DOHH2 (cell line): ENCODE measurements at regions not wholly inside any gene's neighbourhood (a gene's known extent, or its start where the extent isn't known, plus 50 kb on each side); places are given as distances from the start of the nearest gene placed in this dataset.

Experiments
- H3F3A ChIP-seq: fragments of 200-600 bp; sonication (generic), shearing (Covaris generic); 2 replicates; pipeline ENCODE4 v1.6.0; 2016; ENCODE audit warnings: antibody characterized with exemption, mild to moderate bottlenecking; ENCODE audit not compliant: control insufficient read depth, insufficient read depth
- H3K27ac ChIP-seq: fragments of 200-600 bp; sonication (generic); 2 replicates; pipeline ENCODE4 v1.5.1; 2014; ENCODE audit warnings: low read depth, mild to moderate bottlenecking, low read length, moderate library complexity
- H3K27me3 ChIP-seq: fragments of 200-600 bp; sonication (generic); 2 replicates; pipeline ENCODE4 v1.6.1; 2014; ENCODE audit warnings: mild to moderate bottlenecking, low read length, mixed read lengths; ENCODE audit not compliant: control insufficient read depth
- H3K36me3 ChIP-seq: fragments of 200-600 bp; sonication (generic); 2 replicates; pipeline ENCODE4 v1.6.1; 2014; ENCODE audit warnings: mild to moderate bottlenecking, low read length, moderate library complexity, mixed read lengths; ENCODE audit not compliant: control insufficient read depth
- H3K4me1 ChIP-seq: fragments of 200-600 bp; sonication (generic); 2 replicates; pipeline ENCODE4 v1.6.1; 2014; ENCODE audit warnings: mild to moderate bottlenecking, low read length, mixed read lengths; ENCODE audit not compliant: control insufficient read depth
- H3K4me2 ChIP-seq: fragments of 200-600 bp; sonication (generic); 2 replicates; pipeline ENCODE4 v1.6.0; 2014; ENCODE audit warnings: mild to moderate bottlenecking, low read length, moderate library complexity
- H3K4me3 ChIP-seq: fragments of 200-600 bp; sonication (generic); 2 replicates; pipeline ENCODE4 v1.5.1; 2014; ENCODE audit warnings: mild to moderate bottlenecking, low read length, mixed read lengths
- H3K79me2 ChIP-seq: fragments of 200-600 bp; sonication (generic); 2 replicates; pipeline ENCODE4 v1.6.1; 2014; ENCODE audit warnings: mild to moderate bottlenecking, low read length, mixed read lengths; ENCODE audit not compliant: control insufficient read depth
- H3K9me2 ChIP-seq: fragments of 200-600 bp; sonication (generic); replicated peaks from 2 replicates; pipeline ENCODE4 v1.6.1; 2014; ENCODE audit warnings: mild to moderate bottlenecking, low read length, mixed read lengths; ENCODE audit not compliant: control insufficient read depth
- H3K9me3 ChIP-seq: fragments of 200-600 bp; sonication (generic); 2 replicates; pipeline ENCODE4 v1.6.1; 2014; ENCODE audit warnings: antibody characterized with exemption, low read length, mixed read lengths; ENCODE audit not compliant: control insufficient read depth, insufficient read depth
- H4K20me1 ChIP-seq: fragments of 200-600 bp; sonication (generic); 2 replicates; pipeline ENCODE4 v1.6.0; 2014; ENCODE audit warnings: low read depth, mild to moderate bottlenecking, antibody characterized with exemption, low read length, moderate library complexity; ENCODE audit not compliant: control insufficient read depth, insufficient read depth
- CTCF ChIP-seq: fragments of 200-600 bp; sonication (generic); IDR thresholded peaks from one replicate; pipeline ENCODE4 v1.5.1; 2014; ENCODE audit warnings: antibody characterized with exemption, mild to moderate bottlenecking, low read depth, low read length; ENCODE audit not compliant: poor library complexity, severe bottlenecking
- EZH2phosphoT487 ChIP-seq: fragments of 200-600 bp; sonication (generic); IDR thresholded peaks from 2 replicates; pipeline ENCODE4 v1.6.1; 2017; ENCODE audit warnings: borderline replicate concordance, mild to moderate bottlenecking, antibody characterized with exemption, low read length, moderate library complexity, mixed read lengths

GRCh38 chr13:44035400-44035799 is 155.7 kb downstream of the LACC1 start:
- Histone ChIP-seq H3F3A (no peaks in the 10 kb centered on the region), H3K9me2 (no peaks in the 10 kb centered on the region), H3K4me2 (no peak overlapping the region), H3K27me3 (no peaks in the 10 kb centered on the region), H3K9me3 (no peaks in the 10 kb centered on the region), H3K79me2 (no peaks in the 10 kb centered on the region), H3K36me3 (no peaks in the 10 kb centered on the region), H4K20me1 (no peaks in the 10 kb centered on the region), H3K4me1 (no peaks in the 10 kb centered on the region), H3K4me3 (no peak overlapping the region), H3K27ac (no peak overlapping the region)
- TF ChIP-seq EZH2phosphoT487 (no peak), CTCF (no peak)

- Histone ChIP-seq H4K20me1 (no peaks in the 10 kb centered on the region), H3K27me3 (no peaks in the 10 kb centered on the region), H3K79me2 (no peaks in the 10 kb centered on the region), H3K9me3 (no peaks in the 10 kb centered on the region), H3K27ac (no peak overlapping the region), H3K9me2 (no peaks in the 10 kb centered on the region), H3K4me3 (no peak overlapping the region), H3K4me1 (no peaks in the 10 kb centered on the region), H3F3A (no peaks in the 10 kb centered on the region), H3K36me3 (no peaks in the 10 kb centered on the region), H3K4me2 (no peak overlapping the region)
- TF ChIP-seq CTCF (no peak), EZH2phosphoT487 (no peak)
Measured at GRCh38 chr13:44040070-44040817, 160.5 kb downstream of the LACC1 start.

GRCh38 chr13:44040818-44041100 is 161.1 kb downstream of the LACC1 start:
- H3K36me3 ChIP-seq = no peaks in the 10 kb centered on the region
- H3K4me2 ChIP-seq = no peak overlapping the region
- H3K79me2 ChIP-seq = no peaks in the 10 kb centered on the region
- H3K9me2 ChIP-seq = no peaks in the 10 kb centered on the region
- no peaks in the 10 kb centered on the region for H3F3A ChIP-seq
- no peak overlapping the region for H3K27ac ChIP-seq
- no peaks in the 10 kb centered on the region for H3K9me3 ChIP-seq
- no peaks in the 10 kb centered on the region for H3K4me1 ChIP-seq
- TF ChIP-seq CTCF = no peak
- no peak for TF ChIP-seq EZH2phosphoT487
- no peaks in the 10 kb centered on the region for H3K27me3 ChIP-seq
- H3K4me3 ChIP-seq = no peak overlapping the region
- no peaks in the 10 kb centered on the region for H4K20me1 ChIP-seq
